ENCODE measurements at regions not wholly inside any gene's neighbourhood (a gene's known extent, or its start where the extent isn't known, plus 50 kb on each side); places are given as distances from the start of the nearest gene placed in this dataset.

- TF ChIP-seq CTCF (IDR thresholded peaks at IDR 0.05 in 8 of 11, conservative IDR thresholded peaks at IDR 0.05 in 3 of 11): no peak
- TF ChIP-seq POLR2AphosphoS5 (IDR thresholded peaks at IDR 0.05): no peak
Observed at GRCh38 chr4:132169660-132170059, 979.4 kb upstream of the PCDH10 start.

Data from spleen (tissue), 7 donors.